Ishikawa (cell line): ENCODE measurements at regions not wholly inside any gene's neighbourhood (a gene's known extent, or its start where the extent isn't known, plus 50 kb on each side); places are given as distances from the start of the nearest gene placed in this dataset.

ENCODE experiments used
- EGR1 ChIP-seq: IDR thresholded peaks from 2 replicates; pipeline ENCODE4 v1.6.1; 2012
- MAX ChIP-seq: IDR thresholded peaks from 2 replicates; pipeline ENCODE4 v1.6.1; 2012
- REST ChIP-seq: IDR thresholded peaks from 2 replicates; pipeline ENCODE4 v1.6.1; 2012; ENCODE audit warnings: low read depth, mild to moderate bottlenecking
- TAF1 ChIP-seq: IDR thresholded peaks from 2 replicates; pipeline ENCODE4 v1.6.1; 2012; ENCODE audit warnings: low read depth, mild to moderate bottlenecking

GRCh38 chr16:73536931-73537330 lies 489.0 kb upstream of the ZFHX3 start:
- TF ChIP-seq EGR1 (no peak), TAF1 (no peak), REST (no peak), MAX (no peak)
